HG02973 (cell line): ENCODE measurements at regions not wholly inside any gene's neighbourhood (a gene's known extent, or its start where the extent isn't known, plus 50 kb on each side); places are given as distances from the start of the nearest gene placed in this dataset.
"Not testable (repeated sequence)": the region's sequence is repeated elsewhere in the genome, so short reads cannot be mapped to it uniquely, and the experiment has no call there.

Source experiments
- ATAC-seq: cut with Tn5 transposase; IDR thresholded peaks from one replicate; pipeline ENCODE4 v1.9.1; 2021; ENCODE audit warnings: moderate library complexity; ENCODE audit not compliant: unreplicated experiment

- ATAC-seq: no peak
Observed at GRCh38 chr2:16375351-16375750, 290.3 kb downstream of the CYRIA start.

GRCh38 chr2:16374671-16375070 is 291.0 kb downstream of the CYRIA start:
- ATAC-seq: no peak

GRCh38 chr2:16373341-16373740 is 292.3 kb downstream of the CYRIA start:
- no peak for ATAC-seq

- no peak for ATAC-seq
Observed at GRCh38 chr2:16371751-16372150, 293.9 kb downstream of the CYRIA start.

GRCh38 chr2:16368951-16369350 is 296.7 kb downstream of the CYRIA start:
- ATAC-seq: no peak

- ATAC-seq: no peak
Observed at GRCh38 chr2:16368328-16368727, 297.3 kb downstream of the CYRIA start.

GRCh38 chr2:16365366-16365765 is 300.3 kb downstream of the CYRIA start:
- no peak for ATAC-seq

GRCh38 chr2:16363581-16363980 is 302.1 kb downstream of the CYRIA start:
- ATAC-seq: no peak

GRCh38 chr2:16362611-16363010 is 303.0 kb downstream of the CYRIA start:
- ATAC-seq: no peak

- no peak for ATAC-seq
Observed at GRCh38 chr2:16361261-16361995, 304.2 kb downstream of the CYRIA start.

- ATAC-seq: no peak
Observed at GRCh38 chr2:16359961-16360360, 305.7 kb downstream of the CYRIA start.

- no peak for ATAC-seq
Observed at GRCh38 chr2:16357188-16357587, 308.4 kb downstream of the CYRIA start.

GRCh38 chr2:16351541-16351940 is 314.1 kb downstream of the CYRIA start:
- no peak for ATAC-seq

GRCh38 chr2:16351137-16351536 is 314.5 kb downstream of the CYRIA start:
- ATAC-seq: no peak

GRCh38 chr2:16350211-16350610 is 315.4 kb downstream of the CYRIA start:
- no peak for ATAC-seq

GRCh38 chr2:16349811-16350210 is 315.8 kb downstream of the CYRIA start:
- no peak for ATAC-seq

- no peak for ATAC-seq
Observed at GRCh38 chr2:16348821-16349515, 316.7 kb downstream of the CYRIA start.

- no peak for ATAC-seq
Observed at GRCh38 chr2:16346671-16347070, 319.0 kb downstream of the CYRIA start.

GRCh38 chr2:16345231-16345630 is 320.4 kb downstream of the CYRIA start:
- not testable (repeated sequence) for ATAC-seq

GRCh38 chr2:16339206-16339605 is 326.4 kb downstream of the CYRIA start:
- ATAC-seq: no peak

- no peak for ATAC-seq
Observed at GRCh38 chr2:16338026-16338425, 327.6 kb downstream of the CYRIA start.

- no peak for ATAC-seq
Observed at GRCh38 chr2:16336916-16337315, 328.7 kb downstream of the CYRIA start.

GRCh38 chr2:16336491-16336890 is 329.1 kb downstream of the CYRIA start:
- ATAC-seq: no peak
